ENCODE measurements at regions not wholly inside any gene's neighbourhood (a gene's known extent, or its start where the extent isn't known, plus 50 kb on each side); places are given as distances from the start of the nearest gene placed in this dataset.

GRCh38 chr15:31782016-31782783 lies 248.1 kb upstream of the CHRNA7 start:
- no peaks in the 10 kb centered on the region for H3K36me3 ChIP-seq (replicated peaks in 1 of 2; ENCODE audit: control insufficient read depth in 1 of 2, insufficient read depth in 2 of 2, low read length in 2 of 2)
- FAIRE-seq (no peak), DNase-seq (ENCODE audit: low spot score) (no peak), ATAC-seq (no peak)
- no peak overlapping the region for H3K4me3 ChIP-seq (replicated peaks in 1 of 3; ENCODE audit: insufficient read depth in 1 of 3, low read depth in 2 of 3, low read length in 3 of 3)
- no peak overlapping the region for H3K4me2 ChIP-seq (ENCODE audit: low read depth, low read length)
- in situ Hi-C loops (cut with HindIII; ENCODE audit: extremely low pct_ligation_motif_present, low pct_unique_long_range_greater_than_20kb) (no loop called here), intact Hi-C loops (cut with micrococcal nuclease; ENCODE audit: unreplicated experiment) (no loop called here)
- H2AFZ ChIP-seq (ENCODE audit: low read length) = no peak overlapping the region
- H3K9ac ChIP-seq (ENCODE audit: insufficient read depth, low read depth, low read length) = no peak overlapping the region
- H4K20me1 ChIP-seq (ENCODE audit: insufficient read depth, low read length) = no peaks in the 10 kb centered on the region
- WGBS (ENCODE audit: low lambda C conversion rate) = 19% methylated on average over 9 of the region's 9 CpGs
- no peaks in the 10 kb centered on the region for H3K4me1 ChIP-seq (ENCODE audit: insufficient read depth, low read length)
- ChIA-PET CTCF (ENCODE audit: low intra/inter-chr PET ratio, low total read pairs) (no interaction called here), POLR2A (no interaction called here)
- H3K27ac ChIP-seq (ENCODE audit: extremely low read length, insufficient read depth, low read length) = no peak overlapping the region
- BruUV-seq (replicated peaks) = no TSS peak
- no peaks in the 10 kb centered on the region for H3K9me3 ChIP-seq (ENCODE audit: low read length)
- H3K79me2 ChIP-seq (ENCODE audit: insufficient read depth, low read length) = no peaks in the 10 kb centered on the region
- peaks cover 3 to 12% of the 10 kb centered on the region in 2 experiments; a peak in 4 of 5 replicates for H3K27me3 ChIP-seq (ENCODE audit: control insufficient read depth in 1 of 2, insufficient read depth in 2 of 2, low read length in 2 of 2)
- TF ChIP-seq TCF7L2 (IDR thresholded peaks at IDR 0.05; ENCODE audit: low read depth, low read length) (no peak), ZNF281 (CRISPR knock-in tag; IDR thresholded peaks at IDR 0.05; ENCODE audit: borderline replicate concordance) (no peak), PAWR (CRISPR knock-in tag; IDR thresholded peaks at IDR 0.05; ENCODE audit: borderline replicate concordance) (no peak), ZNF367 (CRISPR knock-in tag; IDR thresholded peaks at IDR 0.05; ENCODE audit: borderline replicate concordance) (no peak), NFAT5 (CRISPR knock-in tag; IDR thresholded peaks at IDR 0.05) (no peak), SRF (IDR thresholded peaks at IDR 0.05; ENCODE audit: low read depth, low read length) (no peak), ARID5B (CRISPR knock-in tag; IDR thresholded peaks at IDR 0.05) (no peak), XRCC5 (optimal IDR thresholded peaks at IDR 0.05; ENCODE audit: low read length) (no peak), ZSCAN25 (CRISPR knock-in tag; IDR thresholded peaks at IDR 0.05) (no peak), ZNF691 (CRISPR knock-in tag; IDR thresholded peaks at IDR 0.05; ENCODE audit: borderline replicate concordance, low read depth) (no peak)

All from HepG2 (cell line).